ENCODE measurements at regions not wholly inside any gene's neighbourhood (a gene's known extent, or its start where the extent isn't known, plus 50 kb on each side); places are given as distances from the start of the nearest gene placed in this dataset.

DNA sequence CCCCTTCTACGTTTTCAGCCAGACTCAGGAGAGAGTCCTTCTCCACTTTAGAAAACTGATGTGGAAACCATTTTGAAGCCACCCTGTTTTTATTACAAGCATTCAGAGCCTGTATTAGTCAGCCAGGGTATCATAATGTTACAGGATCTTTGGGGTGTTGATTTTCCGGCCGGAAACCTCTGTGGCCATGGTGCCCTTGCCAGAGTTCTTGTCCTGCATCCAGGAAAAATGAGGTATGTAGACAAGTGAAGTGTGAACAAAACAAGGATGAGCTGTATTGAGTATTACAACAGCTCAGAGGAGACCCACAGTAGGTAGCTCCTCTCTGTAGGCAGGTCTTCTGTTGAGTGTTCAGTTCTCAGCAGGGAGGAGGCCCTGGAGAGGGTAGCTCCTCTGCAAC is 241.0 kb upstream of the COPS8 start:
- TF ChIP-seq, protein P1, sequence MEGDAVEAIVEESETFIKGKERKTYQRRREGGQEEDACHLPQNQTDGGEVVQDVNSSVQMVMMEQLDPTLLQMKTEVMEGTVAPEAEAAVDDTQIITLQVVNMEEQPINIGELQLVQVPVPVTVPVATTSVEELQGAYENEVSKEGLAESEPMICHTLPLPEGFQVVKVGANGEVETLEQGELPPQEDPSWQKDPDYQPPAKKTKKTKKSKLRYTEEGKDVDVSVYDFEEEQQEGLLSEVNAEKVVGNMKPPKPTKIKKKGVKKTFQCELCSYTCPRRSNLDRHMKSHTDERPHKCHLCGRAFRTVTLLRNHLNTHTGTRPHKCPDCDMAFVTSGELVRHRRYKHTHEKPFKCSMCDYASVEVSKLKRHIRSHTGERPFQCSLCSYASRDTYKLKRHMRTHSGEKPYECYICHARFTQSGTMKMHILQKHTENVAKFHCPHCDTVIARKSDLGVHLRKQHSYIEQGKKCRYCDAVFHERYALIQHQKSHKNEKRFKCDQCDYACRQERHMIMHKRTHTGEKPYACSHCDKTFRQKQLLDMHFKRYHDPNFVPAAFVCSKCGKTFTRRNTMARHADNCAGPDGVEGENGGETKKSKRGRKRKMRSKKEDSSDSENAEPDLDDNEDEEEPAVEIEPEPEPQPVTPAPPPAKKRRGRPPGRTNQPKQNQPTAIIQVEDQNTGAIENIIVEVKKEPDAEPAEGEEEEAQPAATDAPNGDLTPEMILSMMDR (IDR thresholded peaks at IDR 0.05), result no peak
- no peak for TF ChIP-seq POLR2A (IDR thresholded peaks at IDR 0.05)
